GM23338 (cell line): ENCODE measurements at regions not wholly inside any gene's neighbourhood (a gene's known extent, or its start where the extent isn't known, plus 50 kb on each side); places are given as distances from the start of the nearest gene placed in this dataset.

Experiments used
- CREB1 ChIP-seq: fragments of 250-450 bp; sonication (Bioruptor Pico); IDR thresholded peaks from 2 replicates; pipeline ENCODE4 v1.5.0; 2020; ENCODE audit warnings: low read depth, mild to moderate bottlenecking, moderate library complexity
- EZH2 ChIP-seq: fragments of 200-600 bp; sonication (generic); IDR thresholded peaks from one replicate; pipeline ENCODE4 v1.8.0; 2017; ENCODE audit warnings: antibody characterized with exemption, mild to moderate bottlenecking, low read depth; ENCODE audit not compliant: unreplicated experiment
- EZH2phosphoT487 ChIP-seq: fragments of 200-600 bp; sonication (generic); IDR thresholded peaks from one replicate; pipeline ENCODE4 v1.8.1; 2018; ENCODE audit warnings: antibody characterized with exemption; ENCODE audit not compliant: unreplicated experiment
- NANOG ChIP-seq: IDR thresholded peaks from 2 replicates; pipeline ENCODE4 v1.6.1; 2016; ENCODE audit warnings: antibody characterized with exemption, borderline replicate concordance
- POLR2AphosphoS5 ChIP-seq: IDR thresholded peaks from 2 replicates; pipeline ENCODE4 v1.6.1; 2016; ENCODE audit warnings: antibody characterized with exemption, low read depth
- STAT1 ChIP-seq: IDR thresholded peaks from one replicate; pipeline ENCODE4 v1.6.1; 2016; ENCODE audit warnings: antibody characterized with exemption; ENCODE audit not compliant: unreplicated experiment
- ZNF331 ChIP-seq: fragments of 250-450 bp; sonication (Bioruptor Pico); IDR thresholded peaks from 2 replicates; pipeline ENCODE4 v1.5.0; 2020; ENCODE audit warnings: low read depth, mild to moderate bottlenecking, moderate library complexity
- TF ChIP-seq, protein P1 (sequence below), 2 experiments: fragments of 200-600 bp in 1 of 2; sonication (generic) in 1 of 2; conservative IDR thresholded peaks; 2 replicates each; pipeline versions ENCODE4 v1.5.1 to v1.6.1; 2016 to 2017; ENCODE audit warnings: antibody characterized with exemption in 2 of 2, low read depth in 2 of 2, mild to moderate bottlenecking in 2 of 2, moderate library complexity in 1 of 2
- TF ChIP-seq, protein P2 (sequence below): IDR thresholded peaks from one replicate; pipeline ENCODE4 v1.6.1; 2018; ENCODE audit warnings: antibody characterized with exemption; ENCODE audit not compliant: unreplicated experiment

- TF ChIP-seq POLR2AphosphoS5 (no peak), CREB1 (CRISPR knock-in tag) (no peak), EZH2phosphoT487 (no peak), ZNF331 (CRISPR knock-in tag) (no peak), STAT1 (no peak), NANOG (no peak), EZH2 (no peak)
- TF ChIP-seq, protein P1, sequence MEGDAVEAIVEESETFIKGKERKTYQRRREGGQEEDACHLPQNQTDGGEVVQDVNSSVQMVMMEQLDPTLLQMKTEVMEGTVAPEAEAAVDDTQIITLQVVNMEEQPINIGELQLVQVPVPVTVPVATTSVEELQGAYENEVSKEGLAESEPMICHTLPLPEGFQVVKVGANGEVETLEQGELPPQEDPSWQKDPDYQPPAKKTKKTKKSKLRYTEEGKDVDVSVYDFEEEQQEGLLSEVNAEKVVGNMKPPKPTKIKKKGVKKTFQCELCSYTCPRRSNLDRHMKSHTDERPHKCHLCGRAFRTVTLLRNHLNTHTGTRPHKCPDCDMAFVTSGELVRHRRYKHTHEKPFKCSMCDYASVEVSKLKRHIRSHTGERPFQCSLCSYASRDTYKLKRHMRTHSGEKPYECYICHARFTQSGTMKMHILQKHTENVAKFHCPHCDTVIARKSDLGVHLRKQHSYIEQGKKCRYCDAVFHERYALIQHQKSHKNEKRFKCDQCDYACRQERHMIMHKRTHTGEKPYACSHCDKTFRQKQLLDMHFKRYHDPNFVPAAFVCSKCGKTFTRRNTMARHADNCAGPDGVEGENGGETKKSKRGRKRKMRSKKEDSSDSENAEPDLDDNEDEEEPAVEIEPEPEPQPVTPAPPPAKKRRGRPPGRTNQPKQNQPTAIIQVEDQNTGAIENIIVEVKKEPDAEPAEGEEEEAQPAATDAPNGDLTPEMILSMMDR (conservative IDR thresholded peaks at IDR 0.05; ENCODE audit: low read depth in 2 of 2) = no peak
- TF ChIP-seq, protein P2, sequence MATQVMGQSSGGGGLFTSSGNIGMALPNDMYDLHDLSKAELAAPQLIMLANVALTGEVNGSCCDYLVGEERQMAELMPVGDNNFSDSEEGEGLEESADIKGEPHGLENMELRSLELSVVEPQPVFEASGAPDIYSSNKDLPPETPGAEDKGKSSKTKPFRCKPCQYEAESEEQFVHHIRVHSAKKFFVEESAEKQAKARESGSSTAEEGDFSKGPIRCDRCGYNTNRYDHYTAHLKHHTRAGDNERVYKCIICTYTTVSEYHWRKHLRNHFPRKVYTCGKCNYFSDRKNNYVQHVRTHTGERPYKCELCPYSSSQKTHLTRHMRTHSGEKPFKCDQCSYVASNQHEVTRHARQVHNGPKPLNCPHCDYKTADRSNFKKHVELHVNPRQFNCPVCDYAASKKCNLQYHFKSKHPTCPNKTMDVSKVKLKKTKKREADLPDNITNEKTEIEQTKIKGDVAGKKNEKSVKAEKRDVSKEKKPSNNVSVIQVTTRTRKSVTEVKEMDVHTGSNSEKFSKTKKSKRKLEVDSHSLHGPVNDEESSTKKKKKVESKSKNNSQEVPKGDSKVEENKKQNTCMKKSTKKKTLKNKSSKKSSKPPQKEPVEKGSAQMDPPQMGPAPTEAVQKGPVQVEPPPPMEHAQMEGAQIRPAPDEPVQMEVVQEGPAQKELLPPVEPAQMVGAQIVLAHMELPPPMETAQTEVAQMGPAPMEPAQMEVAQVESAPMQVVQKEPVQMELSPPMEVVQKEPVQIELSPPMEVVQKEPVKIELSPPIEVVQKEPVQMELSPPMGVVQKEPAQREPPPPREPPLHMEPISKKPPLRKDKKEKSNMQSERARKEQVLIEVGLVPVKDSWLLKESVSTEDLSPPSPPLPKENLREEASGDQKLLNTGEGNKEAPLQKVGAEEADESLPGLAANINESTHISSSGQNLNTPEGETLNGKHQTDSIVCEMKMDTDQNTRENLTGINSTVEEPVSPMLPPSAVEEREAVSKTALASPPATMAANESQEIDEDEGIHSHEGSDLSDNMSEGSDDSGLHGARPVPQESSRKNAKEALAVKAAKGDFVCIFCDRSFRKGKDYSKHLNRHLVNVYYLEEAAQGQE = no peak
Observed at GRCh38 chr5:61765471-61765870, 433.4 kb downstream of the ZSWIM6 start.
